WTC11 (cell line): ENCODE measurements at regions not wholly inside any gene's neighbourhood (a gene's known extent, or its start where the extent isn't known, plus 50 kb on each side); places are given as distances from the start of the nearest gene placed in this dataset.

Experiments
- ATAC-seq: fragments of 200-7000 bp; cut with Tn5 transposase; 2 replicates; pipeline ENCODE4 v1.10.0; 2021; ENCODE audit warnings: mild to moderate bottlenecking, moderate library complexity
- CTCF ChIA-PET: fragments of 300-600 bp; sonication (Branson Sonifier 250); formaldehyde crosslinking; loops from one replicate; lab custom pipeline; 2021; ENCODE audit warnings: antibody characterized with exemption; lab: Charles Lee
- POLR2A ChIA-PET: fragments of 350-600 bp; sonication (Branson Sonifier 250); formaldehyde crosslinking; loops from one replicate; lab custom pipeline; 2021; ENCODE audit warnings: antibody characterized with exemption; lab: Charles Lee
- DNase-seq: peaks from one replicate; pipeline ENCODE4 v3.0.0; 2021; ENCODE audit warnings: low spot score
- H3K27ac Mint-ChIP-seq: 2 replicates; pipeline ENCODE4 v1.8.0; 2021; ENCODE audit warnings: mixed read lengths
- H3K27me3 Mint-ChIP-seq: 2 replicates; pipeline ENCODE4 v1.8.0; 2021; ENCODE audit warnings: low read depth, mild to moderate bottlenecking, moderate library complexity, mixed read lengths
- H3K36me3 Mint-ChIP-seq: 2 replicates; pipeline ENCODE4 v1.8.0; 2021; ENCODE audit warnings: mixed read lengths
- H3K4me1 Mint-ChIP-seq: 2 replicates; pipeline ENCODE4 v1.8.0; 2022; ENCODE audit warnings: mixed read lengths
- H3K4me3 Mint-ChIP-seq: 2 replicates; pipeline ENCODE4 v1.8.0; 2021; ENCODE audit warnings: mild to moderate bottlenecking, moderate library complexity, mixed read lengths
- H3K9me3 Mint-ChIP-seq: 2 replicates; pipeline ENCODE4 v1.8.0; 2021; ENCODE audit warnings: mixed read lengths
- AFF4 ChIP-seq: sonication (generic); formaldehyde crosslinking; IDR thresholded peaks from 2 replicates; pipeline ENCODE4 v1.8.1; 2023; ENCODE audit warnings: mild to moderate bottlenecking, missing genetic modification reagents, borderline replicate concordance
- ARID4B ChIP-seq: sonication (generic); formaldehyde crosslinking; IDR thresholded peaks from 2 replicates; pipeline ENCODE4 v1.8.0; 2023; ENCODE audit warnings: missing genetic modification reagents, mild to moderate bottlenecking, borderline replicate concordance
- ATF3 ChIP-seq: sonication (generic); formaldehyde crosslinking; conservative IDR thresholded peaks from 2 replicates; pipeline ENCODE4 v1.8.1; 2022; ENCODE audit warnings: mild to moderate bottlenecking, missing genetic modification reagents
- CDX4 ChIP-seq: fragments of 250-450 bp; sonication (Bioruptor Pico); IDR thresholded peaks from 2 replicates; pipeline ENCODE4 v1.9.0; 2021; ENCODE audit warnings: moderate library complexity, mild to moderate bottlenecking, inconsistent platforms, borderline replicate concordance
- E2F1 ChIP-seq: sonication (generic); formaldehyde crosslinking; IDR thresholded peaks from 2 replicates; pipeline ENCODE4 v1.8.0; 2022; ENCODE audit warnings: mild to moderate bottlenecking, missing genetic modification reagents
- EMX1 ChIP-seq: fragments of 250-450 bp; sonication (Bioruptor Pico); IDR thresholded peaks from 2 replicates; pipeline ENCODE4 v1.8.0; 2021; ENCODE audit warnings: mild to moderate bottlenecking
- IRF1 ChIP-seq: sonication (generic); formaldehyde crosslinking; IDR thresholded peaks from 2 replicates; pipeline ENCODE4 v1.8.0; 2023; ENCODE audit warnings: missing genetic modification reagents
- JAZF1 ChIP-seq: fragments of 250-450 bp; sonication (Bioruptor Pico); IDR thresholded peaks from 2 replicates; pipeline ENCODE4 v1.9.0; 2021; ENCODE audit warnings: moderate library complexity, mild to moderate bottlenecking, inconsistent platforms
- MYBL2 ChIP-seq: sonication (generic); formaldehyde crosslinking; IDR thresholded peaks from 2 replicates; pipeline ENCODE4 v1.8.1; 2023; ENCODE audit warnings: mild to moderate bottlenecking, moderate library complexity, missing genetic modification reagents
- RELA ChIP-seq: sonication (generic); formaldehyde crosslinking; IDR thresholded peaks from 2 replicates; pipeline ENCODE4 v1.8.1; 2022; ENCODE audit warnings: missing genetic modification reagents, mild to moderate bottlenecking, borderline replicate concordance
- TCF7 ChIP-seq: sonication (generic); formaldehyde crosslinking; IDR thresholded peaks from 2 replicates; pipeline ENCODE4 v1.8.0; 2022; ENCODE audit warnings: mild to moderate bottlenecking, low read depth, missing genetic modification reagents, moderate library complexity
- TEAD4 ChIP-seq: sonication (generic); formaldehyde crosslinking; IDR thresholded peaks from 2 replicates; pipeline ENCODE4 v1.8.0; 2022; ENCODE audit warnings: mild to moderate bottlenecking, missing genetic modification reagents
- ZBTB43 ChIP-seq: sonication (generic); formaldehyde crosslinking; IDR thresholded peaks from 2 replicates; pipeline ENCODE4 v1.8.1; 2023; ENCODE audit warnings: mild to moderate bottlenecking, missing genetic modification reagents
- ZNF138 ChIP-seq: sonication (generic); formaldehyde crosslinking; conservative IDR thresholded peaks from 2 replicates; pipeline ENCODE4 v1.8.1; 2022; ENCODE audit warnings: mild to moderate bottlenecking, moderate library complexity, missing genetic modification reagents
- ZNF317 ChIP-seq: sonication (generic); formaldehyde crosslinking; IDR thresholded peaks from 2 replicates; pipeline ENCODE4 v1.8.1; 2023; ENCODE audit warnings: low read depth, mild to moderate bottlenecking, moderate library complexity, missing genetic modification reagents, borderline replicate concordance
- TF ChIP-seq, protein P1 (sequence below): fragments of 250-450 bp; sonication (Bioruptor Pico); IDR thresholded peaks from 2 replicates; pipeline ENCODE4 v2.1.2; 2022; ENCODE audit warnings: mild to moderate bottlenecking, moderate library complexity

- TF ChIP-seq IRF1 (CRISPR knock-in tag) (no peak), TEAD4 (CRISPR knock-in tag) (no peak)
These were observed 488.0 kb upstream of the SEMA3A start (continued) for GRCh38 chr7:84682543-84682942.

DNA sequence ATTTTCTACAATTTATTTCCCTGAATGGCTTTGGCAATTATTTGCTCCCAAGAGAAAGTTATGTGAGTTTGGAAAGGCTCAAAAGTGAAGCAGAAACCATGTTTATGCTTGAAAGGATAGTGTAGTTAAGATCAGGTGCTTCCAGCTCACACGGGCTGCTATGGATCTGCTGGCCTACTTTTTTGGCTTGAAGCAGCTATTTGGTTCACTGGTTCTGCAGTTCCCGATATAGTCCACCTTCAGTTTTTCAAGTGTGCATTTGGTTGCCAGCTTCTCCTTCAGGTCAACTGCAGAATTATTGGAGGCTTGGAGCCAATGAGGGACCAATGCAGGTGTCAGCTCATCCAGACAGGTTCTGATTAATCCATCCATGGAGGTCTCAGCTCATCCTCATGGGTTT, 484.3 kb upstream of the SEMA3A start:
- H3K4me3 Mint-ChIP-seq: no peak overlapping the region
- no peak for DNase-seq
- CTCF ChIA-PET: interaction anchor here (0.6 kb wide), 1 partner anchor 165 kb away, joined by 3 read pairs; no protein-coding TSS in a partner anchor

More for the DNA sequence above, 484.3 kb upstream of the SEMA3A start:
- Mint-ChIP-seq H3K4me1 (peaks cover 10% of the 10 kb centered on the region), H3K36me3 (no peaks in the 10 kb centered on the region), H3K27me3 (no peaks in the 10 kb centered on the region), H3K27ac (no peak overlapping the region), H3K9me3 (no peaks in the 10 kb centered on the region)
- POLR2A ChIA-PET: no interaction called here
- TF ChIP-seq ZNF317 (CRISPR knock-in tag) (no peak), MYBL2 (CRISPR knock-in tag) (no peak), CDX4 (no peak), ZBTB43 (CRISPR knock-in tag) (no peak), TCF7 (CRISPR knock-in tag) (no peak), RELA (CRISPR knock-in tag) (no peak), ATF3 (no peak), AFF4 (CRISPR knock-in tag) (no peak), EMX1 (CRISPR knock-in tag) (no peak), ZNF138 (no peak), ARID4B (CRISPR knock-in tag) (no peak), JAZF1 (no peak), E2F1 (CRISPR knock-in tag) (no peak), TEAD4 (CRISPR knock-in tag) (no peak)
- TF ChIP-seq, protein P1, sequence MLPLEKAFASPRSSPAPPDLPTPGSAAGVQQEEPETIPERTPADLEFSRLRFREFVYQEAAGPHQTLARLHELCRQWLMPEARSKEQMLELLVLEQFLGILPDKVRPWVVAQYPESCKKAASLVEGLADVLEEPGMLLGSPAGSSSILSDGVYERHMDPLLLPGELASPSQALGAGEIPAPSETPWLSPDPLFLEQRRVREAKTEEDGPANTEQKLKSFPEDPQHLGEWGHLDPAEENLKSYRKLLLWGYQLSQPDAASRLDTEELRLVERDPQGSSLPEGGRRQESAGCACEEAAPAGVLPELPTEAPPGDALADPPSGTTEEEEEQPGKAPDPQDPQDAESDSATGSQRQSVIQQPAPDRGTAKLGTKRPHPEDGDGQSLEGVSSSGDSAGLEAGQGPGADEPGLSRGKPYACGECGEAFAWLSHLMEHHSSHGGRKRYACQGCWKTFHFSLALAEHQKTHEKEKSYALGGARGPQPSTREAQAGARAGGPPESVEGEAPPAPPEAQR (CRISPR knock-in tag): no peak
- ATAC-seq: no peak
